Adipose tissue (tissue), 3 donors: ENCODE measurements at regions not wholly inside any gene's neighbourhood (a gene's known extent, or its start where the extent isn't known, plus 50 kb on each side); places are given as distances from the start of the nearest gene placed in this dataset.
"Not testable (repeated sequence)": the region's sequence is repeated elsewhere in the genome, so short reads cannot be mapped to it uniquely, and the experiment has no call there.

ENCODE experiments used
- H3K27ac ChIP-seq: one replicate; pipeline ENCODE4 v1.5.1; 2013; ENCODE audit warnings: low read depth, low read length
- WGBS, 3 donors: extraction: QIAGEN DNeasy Blood & Tissue Kit; methylation state at CpG; one replicate each; pipeline ENCODE4 v1.1.7; 2013; 5-methylcytosine and 5-hydroxymethylcytosine counted together
- donor health status: healthy with polysubstance abuse.
- donor health status: Bipolar disorder and iron deficiency.
- donor health status: healthy.

DNA sequence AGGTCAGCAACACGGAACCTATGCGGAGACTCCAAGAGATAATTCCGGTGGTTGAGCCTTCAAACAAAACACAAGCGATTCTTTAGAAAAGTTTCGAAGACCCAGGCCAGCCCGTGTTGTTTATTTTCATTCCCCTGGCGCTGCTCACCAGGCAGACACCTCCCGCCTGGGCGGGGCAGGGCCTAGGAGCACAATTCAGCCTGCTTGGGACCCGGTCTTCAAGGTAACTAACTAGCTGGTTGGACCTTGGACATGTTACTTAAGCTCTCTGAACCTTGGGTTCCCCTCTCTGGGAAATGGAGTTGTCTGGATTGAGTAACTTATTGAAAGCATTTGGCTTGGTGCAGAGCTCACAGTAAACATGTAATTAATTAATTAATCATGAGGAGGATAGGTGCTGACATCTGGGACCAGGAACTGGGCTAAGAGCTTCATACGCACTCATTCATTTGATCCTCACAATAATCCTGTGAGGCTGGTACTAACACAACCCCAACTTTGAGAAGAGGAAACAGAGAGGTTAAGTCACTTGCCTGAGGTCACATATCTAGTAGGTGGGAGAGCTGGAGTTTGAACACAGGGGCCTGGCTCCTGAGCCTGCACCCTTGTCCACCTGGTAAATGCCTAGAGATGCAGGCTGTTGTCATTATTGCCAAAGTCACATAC is 125.3 kb upstream of the SMURF2 start:
- 87 to 90% (median 88%) methylated on average over 11 of the region's 11 CpGs for WGBS, 3 donors
- no peak overlapping the region for H3K27ac ChIP-seq

DNA sequence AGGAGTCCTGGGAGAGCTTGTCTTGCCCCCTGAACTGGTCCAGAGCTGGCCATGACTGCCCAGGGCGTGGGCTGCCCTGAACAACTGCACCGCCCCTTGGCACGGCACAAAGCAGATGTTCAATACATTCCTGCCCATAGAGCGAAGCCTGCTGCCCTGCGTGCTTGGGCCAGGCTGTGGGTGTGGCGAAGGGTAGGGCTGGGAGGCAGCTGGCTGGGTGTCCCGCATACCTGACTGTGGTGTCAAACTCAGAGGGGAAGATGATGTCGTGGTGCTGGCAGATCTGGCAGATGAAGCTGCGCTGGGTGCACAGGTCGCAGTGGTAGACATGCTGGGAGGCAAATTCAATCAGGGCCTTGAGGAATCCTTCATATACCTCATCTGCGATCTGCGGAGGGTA is 124.2 kb upstream of the SMURF2 start:
- H3K27ac ChIP-seq: no peak overlapping the region
- 93 to 96% (median 95%) methylated on average over 12 of the region's 12 CpGs for WGBS, 3 donors

DNA sequence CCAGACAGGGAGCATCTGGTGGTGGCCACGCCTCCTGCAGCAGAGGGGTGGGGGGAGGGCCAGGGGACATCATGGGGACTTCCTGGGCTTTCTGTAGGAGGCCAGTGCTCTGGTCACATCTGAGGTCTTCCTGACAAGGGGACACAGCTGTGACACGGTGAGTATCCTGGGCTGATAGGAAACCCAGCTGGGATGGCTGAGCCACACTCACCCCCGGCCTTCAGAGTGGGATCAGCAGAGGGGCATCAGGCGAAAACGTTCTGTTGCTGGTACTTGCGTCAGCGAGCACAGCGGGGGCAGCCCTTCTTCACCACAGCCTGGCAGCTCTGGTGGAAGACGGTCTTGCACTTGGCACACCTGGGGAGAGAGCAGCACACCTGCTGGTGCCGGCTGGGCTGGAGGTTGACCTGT is 122.9 kb upstream of the SMURF2 start:
- 84 to 90% (median 87%) methylated on average over 9 to 10 of the region's 10 CpGs for WGBS, 3 donors
- no peak overlapping the region for H3K27ac ChIP-seq

DNA sequence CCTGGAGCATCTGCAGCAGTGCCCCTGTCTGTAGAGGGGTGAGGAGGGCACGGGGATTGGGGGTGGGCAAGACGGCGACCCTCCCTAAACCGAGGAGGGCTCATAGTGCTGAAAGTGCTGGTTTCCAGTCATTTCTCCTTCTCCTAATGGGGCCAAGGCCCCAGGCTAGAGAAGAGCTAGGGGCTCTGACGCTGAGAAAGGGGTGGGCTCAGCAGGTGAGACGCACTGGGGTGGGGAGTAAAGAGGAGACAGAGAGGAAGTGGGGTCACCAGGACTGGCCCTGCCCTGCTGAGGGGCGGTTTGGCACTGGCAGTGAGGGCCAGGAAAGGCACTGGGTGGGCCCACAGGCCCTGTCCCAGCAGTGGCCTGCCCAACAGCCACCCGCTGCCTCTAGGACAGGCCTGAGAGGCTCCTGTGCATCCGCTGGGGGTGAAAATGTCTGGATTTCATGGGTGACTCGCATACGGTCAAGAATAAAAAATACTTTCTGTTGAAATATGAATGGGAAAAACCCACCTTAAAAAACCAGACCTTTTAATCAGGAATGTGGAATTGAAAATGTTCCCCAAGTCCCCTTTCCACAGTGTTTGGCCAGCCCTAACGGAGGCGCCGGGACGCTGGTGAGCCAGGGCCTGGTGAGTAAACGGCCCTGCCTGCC is 122.4 kb upstream of the SMURF2 start:
- no peak overlapping the region for H3K27ac ChIP-seq
- 89 to 91% (median 91%) methylated on average over 16 of the region's 16 CpGs for WGBS, 3 donors

DNA sequence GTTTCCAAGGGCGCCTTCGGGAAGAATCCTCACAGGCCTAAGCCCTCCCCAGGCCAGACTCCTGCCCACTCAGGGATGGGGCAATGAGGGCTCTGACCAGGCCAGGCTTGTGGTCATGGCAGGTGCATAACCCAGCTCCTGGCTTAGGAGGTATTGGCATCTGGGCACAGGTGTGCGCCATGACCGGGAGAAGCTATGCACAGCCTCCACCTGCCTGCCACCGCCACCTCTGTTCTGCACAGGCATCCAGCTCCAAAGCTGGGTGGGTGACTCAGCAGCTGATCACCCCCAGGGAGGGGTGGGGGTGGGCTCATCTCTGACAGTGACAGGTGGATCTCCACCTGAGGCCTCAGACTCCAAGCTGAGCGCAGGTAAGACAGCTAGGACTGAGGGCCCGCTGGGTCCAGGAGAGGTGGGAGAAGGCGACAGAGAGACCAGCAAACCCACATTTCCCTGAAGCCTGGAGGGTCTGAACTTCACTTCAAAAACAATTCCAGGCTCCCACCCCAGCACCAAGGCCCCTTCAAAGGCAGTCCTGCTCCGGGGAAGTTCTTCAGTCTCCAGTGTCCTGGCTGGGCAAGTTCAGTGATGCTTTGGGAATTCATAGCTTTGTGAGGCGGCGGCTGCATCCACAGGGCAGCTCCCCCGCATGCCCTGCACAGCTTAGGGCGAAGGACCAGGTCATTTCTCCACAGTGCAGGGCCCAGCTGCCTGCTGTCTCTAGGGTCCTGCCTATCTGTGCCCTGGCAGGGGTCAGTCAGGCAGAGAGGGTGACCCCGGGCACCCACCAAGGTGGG is 121.6 kb upstream of the SMURF2 start:
- WGBS, 3 donors: 95 to 98% (median 97%) methylated on average over 14 of the region's 14 CpGs

DNA sequence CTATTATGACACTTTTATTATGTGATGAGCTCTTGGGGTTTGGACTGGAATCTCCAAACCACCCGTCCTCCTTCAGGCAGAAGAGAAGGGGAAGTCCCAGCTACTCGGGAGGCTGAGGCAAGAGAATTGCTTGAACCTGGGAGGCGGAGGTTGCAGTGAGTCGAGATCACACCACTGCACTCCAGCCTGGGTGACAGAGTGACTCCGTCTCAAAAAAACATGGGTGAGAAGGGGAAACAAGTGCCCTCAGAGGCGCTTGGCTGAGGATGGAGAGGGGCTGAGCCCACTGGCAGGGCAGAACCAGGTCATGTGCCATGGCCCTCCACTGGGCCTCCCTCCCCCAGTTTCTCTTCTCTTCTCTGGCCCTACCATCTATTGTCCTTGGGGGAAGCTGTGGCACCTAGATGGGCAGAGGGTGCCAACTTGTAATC is 120.9 kb upstream of the SMURF2 start:
- H3K27ac ChIP-seq: no peak overlapping the region
- 68 to 89% (median 73%) methylated on average over 6 of the region's 6 CpGs for WGBS, 3 donors

More for the DNA sequence above, 121.6 kb upstream of the SMURF2 start:
- no peak overlapping the region for H3K27ac ChIP-seq

DNA sequence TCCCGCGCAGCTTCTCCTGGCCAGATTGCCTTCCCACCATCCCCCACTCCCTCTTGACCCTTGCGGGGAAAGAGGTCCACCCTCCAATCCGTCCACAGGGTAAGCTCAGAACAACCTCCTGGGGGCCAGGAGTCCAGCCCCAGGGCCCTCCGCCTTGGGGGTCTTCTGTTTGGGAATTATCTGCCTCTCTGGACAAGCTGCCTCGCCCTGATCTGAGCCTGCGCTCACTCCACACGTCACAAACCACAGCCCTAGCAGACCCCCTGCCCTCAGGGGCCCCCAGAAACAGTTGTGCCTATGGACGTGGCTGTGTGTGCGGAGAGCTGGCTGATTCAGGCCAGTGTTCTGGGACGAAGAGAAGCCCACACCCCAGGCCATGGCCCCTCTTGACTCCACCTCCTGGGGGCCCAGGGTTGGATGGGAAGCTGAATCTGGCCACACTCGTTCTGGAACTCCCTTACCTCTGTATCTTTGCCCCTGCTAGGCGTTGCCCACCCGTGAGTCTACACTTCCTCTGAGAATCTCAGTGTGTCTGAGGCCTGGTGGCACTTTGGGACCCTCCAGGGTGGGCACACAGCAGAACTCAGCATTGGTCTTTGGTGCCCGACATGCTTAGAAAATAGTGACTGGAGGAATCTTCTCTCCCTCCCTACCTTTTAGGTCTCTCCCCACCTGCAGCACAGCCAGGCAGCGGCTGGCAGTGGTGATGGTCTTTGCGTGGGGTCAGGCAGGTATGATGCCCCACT is 119.9 kb upstream of the SMURF2 start:
- WGBS, 3 donors: 67 to 80% (median 72%) methylated on average over 17 of the region's 17 CpGs
- H3K27ac ChIP-seq: no peak overlapping the region

DNA sequence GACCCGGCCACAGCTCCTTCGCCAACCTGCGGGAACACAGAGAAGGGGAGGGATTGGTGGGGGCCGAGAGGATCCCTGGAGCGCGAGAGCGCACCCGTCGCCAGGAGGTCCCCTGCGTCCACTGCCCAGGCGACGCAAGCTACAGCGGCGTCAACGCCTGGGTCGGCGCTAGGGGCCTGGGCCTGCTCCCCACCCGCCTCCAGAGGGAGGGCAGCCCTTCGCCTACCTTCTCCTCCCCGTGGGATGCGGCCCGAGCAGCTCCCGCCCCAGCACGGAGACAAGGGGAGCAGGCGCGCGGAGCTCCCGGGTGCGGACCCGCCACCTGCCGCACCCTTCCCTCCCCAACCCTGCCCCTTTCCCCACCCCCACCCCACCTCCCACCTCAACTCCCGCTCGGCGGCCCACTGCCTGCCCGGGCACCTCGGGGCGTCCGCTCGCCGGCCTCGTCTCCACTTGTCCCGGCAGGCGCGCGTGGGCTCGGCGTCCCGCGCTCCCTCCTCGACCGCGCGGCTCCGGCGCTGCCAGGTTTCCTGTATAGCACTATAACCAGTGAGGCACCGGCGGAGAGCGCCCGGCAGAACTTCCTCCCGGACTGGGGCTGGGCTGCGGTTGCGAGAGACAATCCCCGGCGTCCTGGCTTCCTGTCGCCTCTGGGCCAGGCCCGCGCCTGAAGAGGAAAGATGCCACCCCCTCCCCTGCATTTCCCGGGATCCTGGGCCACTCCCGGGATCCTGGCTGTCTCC is 119.1 kb upstream of the SMURF2 start:
- no peak overlapping the region for H3K27ac ChIP-seq
- 1 to 10% (median 2%) methylated on average over 25 to 69 of the region's 69 CpGs for WGBS, 3 donors

DNA sequence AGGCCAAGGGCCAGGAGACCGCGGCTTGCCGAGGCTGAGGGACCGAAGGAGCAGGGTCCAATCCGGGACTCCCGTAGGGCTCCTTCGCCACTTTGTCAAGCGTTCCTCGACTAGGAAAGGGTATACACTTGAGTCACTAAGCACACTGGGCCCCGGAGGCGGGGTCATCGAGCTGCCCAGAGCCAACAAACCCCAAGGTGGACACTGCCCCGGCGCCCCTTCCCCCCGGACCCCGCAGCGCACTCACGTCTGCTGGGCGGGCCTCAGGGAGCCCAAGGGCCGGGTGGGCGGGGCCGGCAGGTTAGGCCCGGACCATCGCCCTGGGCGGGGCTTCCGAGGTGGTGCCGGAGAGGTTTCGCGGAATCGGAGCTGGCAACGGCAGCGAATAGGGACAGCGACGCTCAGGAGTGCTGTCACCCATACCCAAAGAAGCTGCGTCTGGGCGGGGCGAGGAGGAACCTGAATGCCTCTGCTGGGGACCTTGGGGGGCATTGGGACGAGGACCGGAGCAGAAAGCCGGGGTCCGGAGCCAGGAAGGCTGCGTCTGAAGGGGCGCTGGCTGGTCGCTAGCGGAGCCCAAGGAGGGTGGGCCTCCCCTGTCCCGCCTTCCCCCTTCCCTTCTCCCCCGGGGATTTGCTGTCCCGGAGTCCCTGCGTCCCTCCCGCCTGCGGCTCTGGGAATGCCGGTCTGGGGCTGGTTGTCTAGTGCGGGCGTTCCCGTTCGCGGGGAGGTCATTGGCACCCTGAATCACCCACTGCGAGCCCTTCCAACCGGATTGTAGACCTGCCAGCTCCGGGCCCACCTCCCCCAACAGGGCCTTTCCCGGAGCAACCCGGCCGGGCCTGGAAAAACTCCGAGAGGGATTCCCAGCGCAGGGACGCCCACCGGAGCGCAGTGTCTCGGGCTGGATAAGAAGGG is 118.2 kb upstream of the SMURF2 start:
- WGBS, 3 donors: 3 to 5% (median 3%) methylated on average over 65 to 69 of the region's 69 CpGs
- H3K27ac ChIP-seq: no peak overlapping the region

DNA sequence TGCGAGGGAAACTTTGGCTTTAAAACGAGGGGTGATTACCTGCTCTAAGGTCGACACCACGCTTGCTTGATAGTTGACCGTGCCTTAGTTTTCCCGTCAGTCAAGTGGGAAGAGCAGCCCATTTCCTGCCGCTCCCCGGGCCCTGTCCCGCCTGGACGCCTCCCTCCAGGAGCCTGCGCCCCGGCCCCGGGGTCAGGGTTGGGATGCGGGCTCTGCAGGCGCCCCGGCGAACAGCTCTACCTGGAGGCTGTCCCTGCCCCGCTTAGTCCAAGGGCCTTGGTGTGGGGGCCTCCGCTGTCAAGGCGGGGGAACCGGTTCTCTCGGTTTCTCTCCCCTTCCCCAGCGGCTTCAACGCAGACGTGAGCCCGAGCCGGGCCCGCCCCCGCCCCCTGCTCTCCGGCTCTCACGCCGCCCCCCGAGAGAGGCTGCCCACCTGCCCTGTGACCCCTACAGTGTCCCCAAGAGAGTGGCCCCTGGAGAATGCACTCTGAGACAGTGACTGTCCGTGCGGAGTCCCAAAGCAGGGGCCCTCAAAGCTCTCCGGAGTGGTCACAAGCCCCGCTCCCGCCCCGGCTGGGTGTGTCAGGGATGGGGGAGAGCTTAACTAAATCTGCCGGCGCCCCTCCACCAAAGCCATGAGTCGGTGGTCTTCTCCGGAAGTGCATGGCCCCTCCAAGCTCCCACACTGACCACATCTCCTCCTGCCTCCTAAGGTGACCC is 117.4 kb upstream of the SMURF2 start:
- no peak overlapping the region for H3K27ac ChIP-seq
- 18 to 37% (median 32%) methylated on average over 43 of the region's 43 CpGs for WGBS, 3 donors

DNA sequence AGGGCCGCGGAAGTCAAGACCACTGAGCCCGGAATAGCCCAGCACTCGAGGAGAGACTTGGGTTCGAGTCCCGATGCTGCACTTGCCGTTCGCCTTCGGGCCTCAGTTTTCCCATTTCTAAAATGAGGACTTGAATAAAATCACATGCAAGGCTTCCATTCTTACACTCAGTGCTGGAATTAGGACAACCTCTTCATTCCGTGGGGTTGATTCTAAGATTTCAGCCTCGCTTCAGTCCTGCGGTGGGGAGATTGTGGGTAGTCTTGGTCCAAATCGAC is 116.9 kb upstream of the SMURF2 start:
- H3K27ac ChIP-seq: not testable (repeated sequence)
- WGBS, 3 donors: 26 to 38% (median 30%) methylated on average over 13 of the region's 13 CpGs

DNA sequence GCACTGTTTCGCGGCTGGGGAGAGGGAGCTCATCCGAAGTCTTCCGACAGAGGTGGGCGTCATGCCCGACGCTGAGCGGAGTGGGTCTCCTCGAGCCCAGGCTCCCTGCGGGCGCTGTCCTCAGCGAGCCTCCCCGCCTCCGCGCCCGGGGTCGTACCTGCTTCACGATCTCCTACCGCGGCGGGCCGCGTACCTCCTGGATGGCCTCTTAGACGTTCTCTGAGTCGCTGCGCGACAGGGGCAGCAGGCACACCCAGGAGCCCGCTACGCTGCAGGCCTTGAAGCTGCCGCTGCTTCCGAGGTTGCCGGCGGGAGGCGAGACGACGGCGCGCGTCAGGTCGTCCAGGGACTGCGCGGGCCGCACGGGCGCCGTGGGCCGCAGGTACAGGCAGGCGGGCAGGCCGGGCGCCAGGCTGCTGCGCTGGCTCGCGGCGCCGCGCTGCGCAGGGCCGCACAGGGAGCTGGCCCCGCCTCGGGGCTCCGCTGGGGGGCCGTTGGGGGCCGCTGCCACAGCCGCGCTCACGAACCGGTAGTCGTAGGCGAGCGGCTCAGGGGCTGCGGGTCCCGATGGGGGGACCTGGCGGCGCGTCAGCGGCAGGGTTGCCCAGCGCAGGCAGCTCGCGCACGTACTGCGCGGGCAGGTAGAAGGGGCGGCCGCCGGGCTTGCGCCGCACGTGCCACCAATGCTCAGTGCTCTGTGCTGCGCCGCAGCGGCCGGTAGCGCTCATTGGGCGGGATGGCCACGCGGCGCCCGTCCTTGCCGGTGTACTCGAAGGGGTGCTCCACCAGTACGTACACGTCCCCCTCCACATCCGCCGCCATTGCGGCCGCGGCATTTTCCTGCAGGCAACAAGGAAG is 116.4 kb upstream of the SMURF2 start:
- H3K27ac ChIP-seq: no peak overlapping the region
- WGBS, 3 donors: 18 to 30% (median 24%) methylated on average over 88 to 107 of the region's 107 CpGs

DNA sequence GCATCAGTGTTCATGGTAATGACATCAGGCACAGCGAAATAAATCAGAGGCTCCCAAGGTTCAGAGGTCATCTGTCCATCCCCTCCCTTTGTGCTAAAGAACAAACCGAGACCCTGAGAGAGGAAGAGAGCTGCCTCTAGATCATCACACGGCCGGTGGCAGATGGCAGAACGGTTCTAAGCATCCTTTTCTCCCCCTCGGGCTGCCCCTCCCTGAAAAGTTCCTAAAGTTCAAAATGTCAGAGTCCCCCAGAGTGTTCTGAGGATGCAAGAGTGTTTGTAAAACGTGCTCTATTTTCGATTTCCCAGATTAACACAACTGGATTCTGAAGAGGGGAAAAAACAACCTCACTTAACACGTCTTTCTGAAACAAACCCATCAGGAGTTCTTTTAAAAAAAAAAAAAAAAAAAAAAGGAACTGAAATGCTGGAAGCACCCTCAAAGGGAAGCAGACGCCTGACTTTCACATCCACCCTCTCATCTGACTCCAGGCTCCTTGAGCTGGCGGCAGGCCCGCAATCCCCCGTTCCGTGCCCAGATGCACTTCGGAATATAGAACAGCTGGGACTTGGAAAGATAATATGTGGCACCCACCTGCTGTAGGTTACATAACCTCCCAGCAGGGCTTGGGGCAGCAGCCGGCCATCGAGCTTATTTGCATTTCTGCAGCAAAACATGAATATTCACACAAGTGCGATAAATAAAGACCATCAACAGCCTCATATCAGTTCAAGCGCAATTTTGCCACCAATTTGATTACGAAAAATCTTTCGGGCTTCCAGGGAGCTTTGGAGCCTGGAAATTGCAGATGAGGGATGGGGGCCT is 115.5 kb upstream of the SMURF2 start:
- 16 to 20% (median 18%) methylated on average over 21 of the region's 21 CpGs for WGBS, 3 donors

DNA sequence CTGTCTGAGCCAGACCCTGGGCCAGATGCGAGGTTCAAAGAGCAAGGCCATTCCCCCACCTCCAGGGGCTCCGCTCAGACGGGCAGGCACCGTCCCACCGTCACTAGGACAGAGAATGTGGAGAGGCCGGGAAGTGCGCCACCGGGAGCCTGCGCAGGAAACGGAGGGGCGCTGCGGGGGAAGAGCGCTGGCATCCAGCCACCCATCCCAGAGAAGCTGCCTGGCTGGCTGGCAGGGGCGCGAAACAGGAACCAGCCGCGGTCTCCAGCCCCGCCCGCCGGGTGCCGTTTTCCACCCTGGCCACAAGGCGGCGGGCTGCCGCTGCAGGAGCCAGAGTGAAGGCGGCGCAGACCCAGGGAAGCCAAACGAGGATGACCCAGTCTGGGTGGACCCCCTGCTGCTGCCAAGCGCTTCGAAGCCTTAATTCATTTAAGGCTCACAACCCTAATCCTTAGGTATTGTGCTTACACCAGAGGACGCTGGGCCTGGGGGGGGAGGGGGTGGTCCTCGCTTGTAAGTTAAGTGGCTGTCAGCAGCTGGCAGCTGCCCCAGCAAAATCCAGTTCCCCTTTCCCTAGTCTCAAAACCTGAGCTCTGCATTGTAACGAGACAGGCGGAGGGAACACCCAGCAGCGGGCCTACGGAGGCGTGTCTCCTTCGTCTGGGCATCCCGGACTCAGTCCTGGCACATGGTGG is 114.8 kb upstream of the SMURF2 start:
- H3K27ac ChIP-seq: not testable (repeated sequence)
- WGBS, 3 donors: 1 to 5% (median 2%) methylated on average over 38 of the region's 38 CpGs

More for the DNA sequence above, 115.5 kb upstream of the SMURF2 start:
- H3K27ac ChIP-seq: peak overlapping the region; percentile 32
